ENCODE measurements at regions not wholly inside any gene's neighbourhood (a gene's known extent, or its start where the extent isn't known, plus 50 kb on each side); places are given as distances from the start of the nearest gene placed in this dataset.

DNA sequence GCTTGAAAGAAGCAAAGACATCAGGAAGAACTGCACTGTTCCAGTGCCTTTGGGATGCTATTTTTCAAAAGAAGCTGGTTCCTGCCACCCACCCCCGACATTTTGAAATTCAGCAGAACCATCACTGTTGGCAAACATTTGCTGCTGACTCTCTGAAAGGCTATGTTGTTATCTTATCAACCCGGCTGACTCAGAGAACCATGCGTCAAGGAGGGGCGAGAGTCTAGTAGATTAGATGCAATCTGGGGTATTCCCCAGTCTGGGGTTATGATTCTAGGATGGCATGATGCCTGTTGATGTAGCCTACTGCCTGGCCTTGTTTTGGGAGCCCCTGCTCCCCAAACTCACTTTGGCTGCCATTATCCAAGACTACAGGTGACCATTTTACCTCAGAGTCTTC lies 267.8 kb upstream of the RUNX1 start:
- H3K4me1 Mint-ChIP-seq (ENCODE audit: unreplicated experiment) = peaks cover 11% of the 10 kb centered on the region
- peaks cover 3% of the 10 kb centered on the region for H3K27me3 Mint-ChIP-seq (ENCODE audit: unreplicated experiment)
- no peak for DNase-seq (ENCODE audit: low spot score)
- H3K9me3 Mint-ChIP-seq (ENCODE audit: unreplicated experiment) = no peaks in the 10 kb centered on the region
- H3K36me3 Mint-ChIP-seq (ENCODE audit: low read depth, unreplicated experiment) = no peaks in the 10 kb centered on the region
- no peak overlapping the region for H3K4me3 Mint-ChIP-seq (ENCODE audit: unreplicated experiment)
- TF ChIP-seq, protein P1, sequence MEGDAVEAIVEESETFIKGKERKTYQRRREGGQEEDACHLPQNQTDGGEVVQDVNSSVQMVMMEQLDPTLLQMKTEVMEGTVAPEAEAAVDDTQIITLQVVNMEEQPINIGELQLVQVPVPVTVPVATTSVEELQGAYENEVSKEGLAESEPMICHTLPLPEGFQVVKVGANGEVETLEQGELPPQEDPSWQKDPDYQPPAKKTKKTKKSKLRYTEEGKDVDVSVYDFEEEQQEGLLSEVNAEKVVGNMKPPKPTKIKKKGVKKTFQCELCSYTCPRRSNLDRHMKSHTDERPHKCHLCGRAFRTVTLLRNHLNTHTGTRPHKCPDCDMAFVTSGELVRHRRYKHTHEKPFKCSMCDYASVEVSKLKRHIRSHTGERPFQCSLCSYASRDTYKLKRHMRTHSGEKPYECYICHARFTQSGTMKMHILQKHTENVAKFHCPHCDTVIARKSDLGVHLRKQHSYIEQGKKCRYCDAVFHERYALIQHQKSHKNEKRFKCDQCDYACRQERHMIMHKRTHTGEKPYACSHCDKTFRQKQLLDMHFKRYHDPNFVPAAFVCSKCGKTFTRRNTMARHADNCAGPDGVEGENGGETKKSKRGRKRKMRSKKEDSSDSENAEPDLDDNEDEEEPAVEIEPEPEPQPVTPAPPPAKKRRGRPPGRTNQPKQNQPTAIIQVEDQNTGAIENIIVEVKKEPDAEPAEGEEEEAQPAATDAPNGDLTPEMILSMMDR (IDR thresholded peaks at IDR 0.05; ENCODE audit: unreplicated experiment) = no peak
- no peak overlapping the region for H3K27ac Mint-ChIP-seq (ENCODE audit: unreplicated experiment)

- H3K27me3 Mint-ChIP-seq (ENCODE audit: unreplicated experiment) = peaks cover 3% of the 10 kb centered on the region
- no peak overlapping the region for H3K27ac Mint-ChIP-seq (ENCODE audit: unreplicated experiment)
- no peaks in the 10 kb centered on the region for H3K9me3 Mint-ChIP-seq (ENCODE audit: unreplicated experiment)
- H3K36me3 Mint-ChIP-seq (ENCODE audit: low read depth, unreplicated experiment) = no peaks in the 10 kb centered on the region
- peaks cover 8% of the 10 kb centered on the region for H3K4me1 Mint-ChIP-seq (ENCODE audit: unreplicated experiment)
- H3K4me3 Mint-ChIP-seq (ENCODE audit: unreplicated experiment) = no peak overlapping the region
- DNase-seq (ENCODE audit: low spot score) = no peak
- TF ChIP-seq, protein P1 (IDR thresholded peaks at IDR 0.05; ENCODE audit: unreplicated experiment) = no peak
Observed at GRCh38 chr21:35316456-35316855, 267.4 kb upstream of the RUNX1 start.

- no peaks in the 10 kb centered on the region for H3K4me1 Mint-ChIP-seq (ENCODE audit: unreplicated experiment)
- H3K4me3 Mint-ChIP-seq (ENCODE audit: unreplicated experiment) = no peak overlapping the region
- peaks cover 2% of the 10 kb centered on the region for H3K27me3 Mint-ChIP-seq (ENCODE audit: unreplicated experiment)
- no peaks in the 10 kb centered on the region for H3K9me3 Mint-ChIP-seq (ENCODE audit: unreplicated experiment)
- DNase-seq (ENCODE audit: low spot score) = no peak
- H3K36me3 Mint-ChIP-seq (ENCODE audit: low read depth, unreplicated experiment) = no peaks in the 10 kb centered on the region
- H3K27ac Mint-ChIP-seq (ENCODE audit: unreplicated experiment) = no peak overlapping the region
- TF ChIP-seq, protein P1 (IDR thresholded peaks at IDR 0.05; ENCODE audit: unreplicated experiment) = no peak
Observed at GRCh38 chr21:35314857-35315582, 265.9 kb upstream of the RUNX1 start.

DNA sequence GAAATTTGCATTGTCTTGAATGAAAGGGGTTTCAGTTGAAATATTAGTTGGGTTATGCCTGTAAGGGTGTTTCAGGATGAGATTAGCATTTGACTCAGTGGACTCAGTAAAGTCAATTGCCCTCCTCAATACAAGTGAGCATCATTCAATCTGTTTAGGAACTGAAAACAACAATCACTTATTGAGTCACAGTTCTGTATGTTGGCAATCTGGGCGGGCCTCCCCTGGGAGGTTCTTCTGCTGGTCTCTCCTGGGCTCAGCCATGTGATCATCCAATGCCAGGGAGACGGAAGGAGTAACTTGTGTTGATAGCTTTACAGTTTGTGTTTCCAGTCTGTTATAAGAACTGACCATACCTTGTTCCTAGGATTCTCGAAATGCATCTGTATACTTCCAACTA lies 262.9 kb upstream of the RUNX1 start:
- Mint-ChIP-seq H3K4me1 (ENCODE audit: unreplicated experiment) (no peaks in the 10 kb centered on the region), H3K9me3 (ENCODE audit: unreplicated experiment) (no peaks in the 10 kb centered on the region), H3K27ac (ENCODE audit: unreplicated experiment) (no peak overlapping the region), H3K27me3 (ENCODE audit: unreplicated experiment) (peaks cover 2% of the 10 kb centered on the region), H3K36me3 (ENCODE audit: low read depth, unreplicated experiment) (no peaks in the 10 kb centered on the region), H3K4me3 (ENCODE audit: unreplicated experiment) (no peak overlapping the region)
- TF ChIP-seq, protein P1 (IDR thresholded peaks at IDR 0.05; ENCODE audit: unreplicated experiment) = no peak
- no peak for DNase-seq (ENCODE audit: low spot score)

GRCh38 chr21:35309316-35309715 lies 260.2 kb upstream of the RUNX1 start:
- no peaks in the 10 kb centered on the region for H3K27me3 Mint-ChIP-seq (ENCODE audit: unreplicated experiment)
- TF ChIP-seq, protein P1 (IDR thresholded peaks at IDR 0.05; ENCODE audit: unreplicated experiment) = no peak
- no peak for DNase-seq (ENCODE audit: low spot score)

More at GRCh38 chr21:35309316-35309715, 260.2 kb upstream of the RUNX1 start:
- H3K4me3 Mint-ChIP-seq (ENCODE audit: unreplicated experiment) = no peak overlapping the region
- no peaks in the 10 kb centered on the region for H3K36me3 Mint-ChIP-seq (ENCODE audit: low read depth, unreplicated experiment)
- H3K9me3 Mint-ChIP-seq (ENCODE audit: unreplicated experiment) = no peaks in the 10 kb centered on the region
- H3K27ac Mint-ChIP-seq (ENCODE audit: unreplicated experiment) = no peak overlapping the region
- H3K4me1 Mint-ChIP-seq (ENCODE audit: unreplicated experiment) = no peaks in the 10 kb centered on the region

Measured in endothelial cell (in vitro differentiated cells).